Liver (tissue), 8 donors: ENCODE measurements at regions not wholly inside any gene's neighbourhood (a gene's known extent, or its start where the extent isn't known, plus 50 kb on each side); places are given as distances from the start of the nearest gene placed in this dataset.
A peak's percentile ranks its signal among the peaks of the same experiment; 100 is the strongest.

Experiments used
- DNase-seq: peaks from one replicate; pipeline ENCODE4 v3.0.0-alpha.2; 2017; ENCODE audit warnings: low spot score
- H3K27ac ChIP-seq, 2 donors: one replicate each; pipeline ENCODE4 v1.7.0; 2013; ENCODE audit warnings: inconsistent platforms in 2 of 2, low read length in 2 of 2, control low read depth in 1 of 2, low read depth in 1 of 2, mild to moderate bottlenecking in 1 of 2
- H3K27me3 ChIP-seq, 4 donors: one replicate each; pipeline versions ENCODE4 v1.6.1 to v1.7.0; 2013; ENCODE audit warnings: low read length in 3 of 4, inconsistent platforms in 1 of 4, mild to moderate bottlenecking in 1 of 4, moderate library complexity in 1 of 4; ENCODE audit not compliant: control insufficient read depth in 4 of 4, insufficient read depth in 4 of 4
- H3K36me3 ChIP-seq, 4 donors: one replicate each; pipeline versions ENCODE4 v1.6.1 to v1.7.0; 2013; ENCODE audit warnings: low read length in 3 of 4, mild to moderate bottlenecking in 3 of 4, low read depth in 1 of 4, moderate library complexity in 1 of 4; ENCODE audit not compliant: control insufficient read depth in 4 of 4, insufficient read depth in 3 of 4
- H3K4me1 ChIP-seq, 4 donors: one replicate each; pipeline versions ENCODE4 v1.6.1 to v1.7.0; 2013; ENCODE audit warnings: low read length in 3 of 4, mild to moderate bottlenecking in 3 of 4, moderate library complexity in 1 of 4; ENCODE audit not compliant: control insufficient read depth in 4 of 4, insufficient read depth in 4 of 4
- H3K4me3 ChIP-seq, 3 donors: one replicate each; pipeline versions ENCODE4 v1.6.1 to v1.7.0; 2013; ENCODE audit warnings: low read length in 3 of 3, control low read depth in 1 of 3, low read depth in 1 of 3, mild to moderate bottlenecking in 1 of 3
- H3K9ac ChIP-seq, 2 donors: one replicate each; pipeline ENCODE4 v1.7.0; 2013; ENCODE audit warnings: low read length in 2 of 2, mild to moderate bottlenecking in 2 of 2, moderate library complexity in 2 of 2, control low read depth in 1 of 2, low read depth in 1 of 2
- H3K9me3 ChIP-seq, 4 donors: one replicate each; pipeline versions ENCODE4 v1.6.1 to v1.7.0; 2013; ENCODE audit warnings: low read length in 3 of 4; ENCODE audit not compliant: control insufficient read depth in 4 of 4
- ATF3 ChIP-seq: IDR thresholded peaks from 2 replicates; pipeline ENCODE4 v1.6.1; 2016; ENCODE audit warnings: antibody characterized with exemption
- CTCF ChIP-seq: fragments of 150-350 bp; IDR thresholded peaks from 2 replicates; pipeline ENCODE4 v1.5.1; 2017; ENCODE audit warnings: improper control_type of control experiment, low read depth, low read length; ENCODE audit not compliant: missing input control
- EGR1 ChIP-seq, 2 donors: IDR thresholded peaks; 2 replicates each; pipeline ENCODE4 v1.6.1; 2016 to 2018; ENCODE audit warnings: antibody characterized with exemption in 2 of 2, low read depth in 2 of 2
- FOXA1 ChIP-seq: IDR thresholded peaks from 2 replicates; pipeline ENCODE4 v1.6.1; 2016; ENCODE audit warnings: antibody characterized with exemption
- FOXA2 ChIP-seq: IDR thresholded peaks from 2 replicates; pipeline ENCODE4 v1.6.1; 2016; ENCODE audit warnings: antibody characterized with exemption
- GABPA ChIP-seq, 2 donors: IDR thresholded peaks in 1 of 2; conservative IDR thresholded peaks in 1 of 2; 2 replicates each; pipeline ENCODE4 v1.6.1; 2016; ENCODE audit warnings: antibody characterized with exemption in 2 of 2, mild to moderate bottlenecking in 1 of 2, moderate library complexity in 1 of 2
- HNF4A ChIP-seq, 2 donors: conservative IDR thresholded peaks; 2 replicates each; pipeline ENCODE4 v1.6.1; 2016; ENCODE audit warnings: antibody characterized with exemption in 2 of 2, mild to moderate bottlenecking in 2 of 2
- HNF4G ChIP-seq: IDR thresholded peaks from 2 replicates; pipeline ENCODE4 v1.6.1; 2016; ENCODE audit warnings: antibody characterized with exemption
- JUND ChIP-seq, 2 donors: IDR thresholded peaks; 2 replicates each; pipeline ENCODE4 v1.6.1; 2016; ENCODE audit warnings: antibody characterized with exemption in 2 of 2
- MAX ChIP-seq: IDR thresholded peaks from 2 replicates; pipeline ENCODE4 v1.6.1; 2016; ENCODE audit warnings: antibody characterized with exemption
- NR2F2 ChIP-seq: IDR thresholded peaks from 2 replicates; pipeline ENCODE4 v1.6.1; 2016; ENCODE audit warnings: antibody characterized with exemption
- RAD21 ChIP-seq, 2 donors: IDR thresholded peaks; 2 replicates each; pipeline ENCODE4 v1.6.1; 2016; ENCODE audit warnings: antibody characterized with exemption in 2 of 2, mild to moderate bottlenecking in 2 of 2
- REST ChIP-seq: IDR thresholded peaks from 2 replicates; pipeline ENCODE4 v1.6.1; 2016; ENCODE audit warnings: antibody characterized with exemption, mild to moderate bottlenecking
- RXRA ChIP-seq, 2 donors: IDR thresholded peaks; 2 replicates each; pipeline ENCODE4 v1.6.1; 2017 to 2018; ENCODE audit warnings: antibody characterized with exemption in 2 of 2, mild to moderate bottlenecking in 1 of 2
- SP1 ChIP-seq: IDR thresholded peaks from 2 replicates; pipeline ENCODE4 v1.6.1; 2018; ENCODE audit warnings: antibody characterized with exemption, mild to moderate bottlenecking
- TAF1 ChIP-seq: conservative IDR thresholded peaks from 2 replicates; pipeline ENCODE4 v1.6.1; 2016; ENCODE audit warnings: antibody characterized with exemption, mild to moderate bottlenecking
- YY1 ChIP-seq: IDR thresholded peaks from 2 replicates; pipeline ENCODE4 v1.6.1; 2016; ENCODE audit warnings: antibody characterized with exemption, mild to moderate bottlenecking
- ZBTB33 ChIP-seq: IDR thresholded peaks from 2 replicates; pipeline ENCODE4 v1.6.1; 2016; ENCODE audit warnings: antibody characterized with exemption
- WGBS: extraction: QIAGEN DNeasy Blood & Tissue Kit; methylation state at CpG from one replicate; pipeline ENCODE4 v1.1.7; 2013; 5-methylcytosine and 5-hydroxymethylcytosine counted together
- donor health status: healthy.
- donor health status: healthy.
- donor health status: healthy.
- donor health status: healthy.
- donor health status: healthy.

GRCh38 chr10:58017719-58018367 is 249.9 kb downstream of the IPMK start:
- no peak for TF ChIP-seq NR2F2
- H3K27ac ChIP-seq, result no peak overlapping the region
- WGBS, result 87% methylated on average over 5 of the region's 5 CpGs

GRCh38 chr10:58016614-58017013 is 251.1 kb downstream of the IPMK start:
- Histone ChIP-seq H3K27me3 (no peaks in the 10 kb centered on the region), H3K27ac (no peak overlapping the region), H3K9ac (no peak overlapping the region), H3K4me3 (no peak overlapping the region), H3K36me3 (no peaks in the 10 kb centered on the region), H3K4me1 (no peaks in the 10 kb centered on the region), H3K9me3 (peaks cover 0 to 1% (median 0%) of the 10 kb centered on the region in 4 donors)
- no peak for DNase-seq
- TF ChIP-seq JUND (IDR thresholded peaks at IDR 0.05) (no peak), ATF3 (no peak), FOXA1 (no peak), YY1 (no peak), NR2F2 (no peak), HNF4G (no peak), TAF1 (no peak), FOXA2 (no peak), HNF4A (conservative IDR thresholded peaks at IDR 0.05) (no peak), CTCF (no peak), GABPA (IDR thresholded peaks at IDR 0.05 in 1 of 2, conservative IDR thresholded peaks at IDR 0.05 in 1 of 2) (no peak), ZBTB33 (no peak), MAX (no peak), RXRA (IDR thresholded peaks at IDR 0.05) (no peak), REST (no peak), RAD21 (IDR thresholded peaks at IDR 0.05) (no peak), EGR1 (IDR thresholded peaks at IDR 0.05; ENCODE audit: low read depth in 2 of 2) (no peak), SP1 (no peak)
- 97% methylated on average over 1 of the region's 1 CpG for WGBS

More at GRCh38 chr10:58017719-58018367, 249.9 kb downstream of the IPMK start:
- peak; percentile 41 for DNase-seq
- no peaks in the 10 kb centered on the region for H3K4me1 ChIP-seq
- H3K36me3 ChIP-seq, result no peaks in the 10 kb centered on the region
- H3K4me3 ChIP-seq, result no peak overlapping the region
- no peaks in the 10 kb centered on the region for H3K27me3 ChIP-seq
- no peak overlapping the region for H3K9ac ChIP-seq
- peaks cover 0 to 1% (median 0%) of the 10 kb centered on the region in 4 donors for H3K9me3 ChIP-seq
